Caco-2 (cell line): ENCODE measurements at regions not wholly inside any gene's neighbourhood (a gene's known extent, or its start where the extent isn't known, plus 50 kb on each side); places are given as distances from the start of the nearest gene placed in this dataset.

Experiments used
- BruUV-seq: library from RNA; stranded (reverse); fragments of 400-500 nt; replicated peaks from 2 replicates; lab custom pipeline; 2021; lab: Mats Ljungman, UMichigan
- CTCF ChIA-PET: fragments of 300-600 bp; sonication (Branson Sonifier 250); formaldehyde crosslinking; loops from one replicate; lab custom pipeline; 2022; ENCODE audit warnings: antibody characterized with exemption; lab: Charles Lee
- POLR2A ChIA-PET: fragments of 300-600 bp; sonication (Branson Sonifier 250); formaldehyde crosslinking; loops from one replicate; lab custom pipeline; 2022; ENCODE audit warnings: antibody characterized with exemption; lab: Charles Lee
- DNase-seq, 2 experiments: peaks; one replicate each; pipeline versions ENCODE4 v3.0.0 to v3.0.0-alpha.2; 2020 to 2022
- H3K27me3 ChIP-seq: replicated peaks from 2 replicates; pipeline ENCODE4 v1.6.0; 2011; ENCODE audit warnings: low read length; ENCODE audit not compliant: control insufficient read depth, insufficient read depth
- H3K36me3 ChIP-seq: 2 replicates; pipeline ENCODE4 v1.5.1; 2011; ENCODE audit warnings: low read length; ENCODE audit not compliant: control insufficient read depth, insufficient read depth
- H3K4me1 ChIP-seq: fragments of 250-450 bp; sonication (Bioruptor Pico); 2 replicates; pipeline ENCODE4 v1.5.1; 2020; ENCODE audit warnings: mild to moderate bottlenecking
- H3K4me3 ChIP-seq: 2 replicates; pipeline ENCODE4 v1.5.1; 2011; ENCODE audit warnings: low read depth, mild to moderate bottlenecking, control low read depth, low read length
- H3K9me3 ChIP-seq: fragments of 250-450 bp; sonication (Bioruptor Pico); 2 replicates; pipeline ENCODE4 v1.5.1; 2020; ENCODE audit warnings: mild to moderate bottlenecking, moderate library complexity
- H3K27ac Mint-ChIP-seq: one replicate; pipeline ENCODE4 v1.8.0; 2022; ENCODE audit warnings: mixed read lengths; ENCODE audit not compliant: unreplicated experiment
- H3K27me3 Mint-ChIP-seq: one replicate; pipeline ENCODE4 v1.8.0; 2022; ENCODE audit warnings: mixed read lengths; ENCODE audit not compliant: insufficient read depth, unreplicated experiment
- H3K36me3 Mint-ChIP-seq: one replicate; pipeline ENCODE4 v1.8.0; 2022; ENCODE audit warnings: mild to moderate bottlenecking, mixed read lengths; ENCODE audit not compliant: insufficient read depth, unreplicated experiment
- H3K4me1 Mint-ChIP-seq: one replicate; pipeline ENCODE4 v1.8.0; 2022; ENCODE audit warnings: low read depth, mixed read lengths; ENCODE audit not compliant: unreplicated experiment
- H3K4me3 Mint-ChIP-seq: one replicate; pipeline ENCODE4 v1.8.0; 2022; ENCODE audit warnings: mild to moderate bottlenecking, moderate library complexity, mixed read lengths; ENCODE audit not compliant: unreplicated experiment
- H3K9me3 Mint-ChIP-seq: one replicate; pipeline ENCODE4 v1.8.0; 2022; ENCODE audit warnings: mixed read lengths; ENCODE audit not compliant: unreplicated experiment
- intact Hi-C: fragments of 100-400 bp; cut with micrococcal nuclease; formaldehyde crosslinking; loops from one replicate; pipeline ENCODE4 v1.10.0; 2022; ENCODE audit not compliant: unreplicated experiment
- TF ChIP-seq, protein P1 (sequence below), 2 experiments: fragments of 200-600 bp in 1 of 2; IDR thresholded peaks; 1 replicate in 1 of 2; 2 replicates in 1 of 2; pipeline versions ENCODE4 v1.5.1 to v1.8.0; 2011 to 2022; ENCODE audit warnings: antibody characterized with exemption in 1 of 2, control low read depth in 1 of 2, inconsistent platforms in 1 of 2, low read depth in 1 of 2, low read length in 1 of 2, mild to moderate bottlenecking in 1 of 2, moderate library complexity in 1 of 2; ENCODE audit not compliant: insufficient read depth in 1 of 2, severe bottlenecking in 1 of 2, unreplicated experiment in 1 of 2

DNA sequence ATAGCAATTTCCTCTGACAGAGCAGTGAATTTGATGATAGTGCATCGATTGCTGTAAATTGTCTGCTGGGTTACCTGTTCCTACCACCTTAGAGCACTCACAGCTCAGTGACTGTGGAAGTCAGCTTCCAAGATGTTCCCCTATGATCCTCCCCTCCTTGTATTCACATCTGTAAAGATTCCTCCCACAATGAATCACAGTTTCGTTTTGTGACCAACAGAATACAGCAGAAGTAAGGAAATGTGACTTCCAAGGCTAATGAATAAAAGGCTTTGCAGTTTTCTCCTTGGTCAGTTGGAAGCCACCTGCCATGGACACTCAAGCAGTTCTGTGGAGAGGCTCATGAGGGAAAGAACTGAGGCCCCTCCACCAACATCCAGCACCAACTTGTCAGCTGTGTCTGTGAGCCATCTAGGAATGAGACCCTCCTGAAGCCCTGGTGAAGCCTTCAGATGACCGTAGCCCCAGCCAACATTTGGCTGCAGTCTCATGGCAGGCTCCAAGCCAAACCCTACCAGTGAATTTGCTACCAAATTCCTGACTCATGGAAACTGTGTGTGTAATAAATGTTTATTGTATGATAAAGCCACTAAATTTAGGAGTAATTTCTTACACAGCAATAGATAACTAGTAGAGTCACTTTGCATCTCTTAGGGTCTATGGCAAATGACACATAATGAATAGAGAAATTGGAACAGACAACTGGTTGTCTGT lies 309.5 kb upstream of the NPVF start:
- no peaks in the 10 kb centered on the region for H3K4me1 Mint-ChIP-seq
- peaks cover 19% of the 10 kb centered on the region for H3K27me3 Mint-ChIP-seq
- no peak for DNase-seq
- no peaks in the 10 kb centered on the region for H3K36me3 Mint-ChIP-seq
- H3K36me3 ChIP-seq, result no peaks in the 10 kb centered on the region
- no TSS peak for BruUV-seq
- intact Hi-C loops, result no loop called here
- no peaks in the 10 kb centered on the region for H3K9me3 ChIP-seq
- no peak overlapping the region for H3K27ac Mint-ChIP-seq
- H3K9me3 Mint-ChIP-seq, result no peaks in the 10 kb centered on the region
- CTCF ChIA-PET, result no interaction called here
- no peak overlapping the region for H3K4me3 Mint-ChIP-seq
- no peak overlapping the region for H3K4me3 ChIP-seq
- TF ChIP-seq, protein P1, sequence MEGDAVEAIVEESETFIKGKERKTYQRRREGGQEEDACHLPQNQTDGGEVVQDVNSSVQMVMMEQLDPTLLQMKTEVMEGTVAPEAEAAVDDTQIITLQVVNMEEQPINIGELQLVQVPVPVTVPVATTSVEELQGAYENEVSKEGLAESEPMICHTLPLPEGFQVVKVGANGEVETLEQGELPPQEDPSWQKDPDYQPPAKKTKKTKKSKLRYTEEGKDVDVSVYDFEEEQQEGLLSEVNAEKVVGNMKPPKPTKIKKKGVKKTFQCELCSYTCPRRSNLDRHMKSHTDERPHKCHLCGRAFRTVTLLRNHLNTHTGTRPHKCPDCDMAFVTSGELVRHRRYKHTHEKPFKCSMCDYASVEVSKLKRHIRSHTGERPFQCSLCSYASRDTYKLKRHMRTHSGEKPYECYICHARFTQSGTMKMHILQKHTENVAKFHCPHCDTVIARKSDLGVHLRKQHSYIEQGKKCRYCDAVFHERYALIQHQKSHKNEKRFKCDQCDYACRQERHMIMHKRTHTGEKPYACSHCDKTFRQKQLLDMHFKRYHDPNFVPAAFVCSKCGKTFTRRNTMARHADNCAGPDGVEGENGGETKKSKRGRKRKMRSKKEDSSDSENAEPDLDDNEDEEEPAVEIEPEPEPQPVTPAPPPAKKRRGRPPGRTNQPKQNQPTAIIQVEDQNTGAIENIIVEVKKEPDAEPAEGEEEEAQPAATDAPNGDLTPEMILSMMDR (IDR thresholded peaks at IDR 0.05; ENCODE audit: insufficient read depth in 1 of 2, low read depth in 1 of 2, low read length in 1 of 2, severe bottlenecking in 1 of 2, unreplicated experiment in 1 of 2), result no peak
- H3K4me1 ChIP-seq, result no peaks in the 10 kb centered on the region
- no peaks in the 10 kb centered on the region for H3K27me3 ChIP-seq
- POLR2A ChIA-PET, result no interaction called here

DNA sequence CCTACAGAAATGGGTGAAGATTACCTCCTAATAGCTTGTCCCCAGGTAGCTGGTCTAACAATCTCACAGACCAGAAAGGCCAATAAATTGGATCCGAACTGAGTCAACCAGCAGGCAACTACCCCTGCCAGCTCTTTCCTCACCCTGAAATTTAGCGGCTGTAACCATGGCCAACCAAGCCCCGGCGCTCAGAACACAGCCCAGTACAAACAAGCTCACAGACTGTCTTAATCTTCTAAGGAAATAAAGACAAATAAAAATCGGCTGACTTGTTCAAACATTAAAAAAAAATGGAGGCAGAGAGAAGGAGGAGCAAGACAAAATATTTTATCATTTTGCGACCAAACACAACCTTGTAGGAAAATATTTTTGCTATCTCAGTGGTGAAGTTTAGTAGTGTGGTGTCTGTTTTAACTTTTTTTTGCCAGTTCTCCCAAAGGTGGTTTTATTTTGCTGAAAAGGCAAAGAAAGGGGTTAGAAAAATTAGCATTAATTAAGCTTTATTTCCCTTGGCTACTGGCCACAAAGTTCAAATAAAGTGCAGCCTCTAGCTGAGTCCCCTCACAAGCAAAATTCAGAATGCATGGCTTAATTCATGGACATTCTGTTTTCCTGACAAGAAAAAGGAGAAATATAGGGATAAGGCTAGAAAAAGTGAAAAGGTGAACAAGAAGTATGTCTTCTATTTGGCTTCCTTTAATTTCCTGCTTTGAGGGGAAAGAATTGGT lies 313.0 kb upstream of the NPVF start:
- Histone ChIP-seq H3K4me3 (no peak overlapping the region), H3K9me3 (no peaks in the 10 kb centered on the region), H3K4me1 (no peaks in the 10 kb centered on the region), H3K27me3 (peaks cover 4% of the 10 kb centered on the region), H3K36me3 (no peaks in the 10 kb centered on the region)
- no TSS peak for BruUV-seq
- H3K9me3 Mint-ChIP-seq, result no peaks in the 10 kb centered on the region
- H3K4me3 Mint-ChIP-seq, result no peak overlapping the region
- no peak for DNase-seq
- ChIA-PET POLR2A (no interaction called here), CTCF (no interaction called here)
- no peaks in the 10 kb centered on the region for H3K4me1 Mint-ChIP-seq
- H3K27ac Mint-ChIP-seq, result no peak overlapping the region
- intact Hi-C loops, result no loop called here
- TF ChIP-seq, protein P1 (IDR thresholded peaks at IDR 0.05; ENCODE audit: insufficient read depth in 1 of 2, low read depth in 1 of 2, low read length in 1 of 2, severe bottlenecking in 1 of 2, unreplicated experiment in 1 of 2), result no peak
- peaks cover 32% of the 10 kb centered on the region for H3K27me3 Mint-ChIP-seq
- no peaks in the 10 kb centered on the region for H3K36me3 Mint-ChIP-seq

DNA sequence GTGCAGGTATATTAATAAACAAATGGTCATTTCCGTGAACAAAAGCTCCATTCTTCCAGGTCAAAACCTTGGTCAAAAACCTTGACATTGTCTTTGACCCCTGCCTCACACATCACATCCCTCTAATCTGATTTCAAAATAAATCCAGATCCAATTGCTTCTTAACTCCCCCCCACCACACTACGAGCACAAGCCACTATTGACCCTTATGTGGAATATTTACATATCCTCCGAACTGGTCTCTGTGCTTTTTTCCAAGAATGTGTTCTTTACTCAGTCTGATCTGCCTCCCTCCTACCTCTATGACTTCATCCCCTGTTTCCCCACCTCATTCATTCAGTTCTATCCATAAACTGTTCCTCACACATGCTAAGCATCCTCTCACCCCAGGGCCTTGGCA lies 313.6 kb upstream of the NPVF start:
- intact Hi-C loops, result no loop called here
- TF ChIP-seq, protein P1 (IDR thresholded peaks at IDR 0.05; ENCODE audit: insufficient read depth in 1 of 2, low read depth in 1 of 2, low read length in 1 of 2, severe bottlenecking in 1 of 2, unreplicated experiment in 1 of 2), result no peak
- ChIA-PET POLR2A (no interaction called here), CTCF (no interaction called here)
- no peaks in the 10 kb centered on the region for H3K36me3 ChIP-seq
- Mint-ChIP-seq H3K36me3 (no peaks in the 10 kb centered on the region), H3K4me1 (no peaks in the 10 kb centered on the region), H3K27ac (no peak overlapping the region), H3K4me3 (no peak overlapping the region), H3K27me3 (peaks cover 32% of the 10 kb centered on the region), H3K9me3 (no peaks in the 10 kb centered on the region)
- H3K4me3 ChIP-seq, result no peak overlapping the region
- peaks cover 4% of the 10 kb centered on the region for H3K27me3 ChIP-seq
- BruUV-seq, result no TSS peak
- H3K9me3 ChIP-seq, result no peaks in the 10 kb centered on the region
- no peak for DNase-seq
- H3K4me1 ChIP-seq, result no peaks in the 10 kb centered on the region
